ENCODE measurements at regions not wholly inside any gene's neighbourhood (a gene's known extent, or its start where the extent isn't known, plus 50 kb on each side); places are given as distances from the start of the nearest gene placed in this dataset.

DNA sequence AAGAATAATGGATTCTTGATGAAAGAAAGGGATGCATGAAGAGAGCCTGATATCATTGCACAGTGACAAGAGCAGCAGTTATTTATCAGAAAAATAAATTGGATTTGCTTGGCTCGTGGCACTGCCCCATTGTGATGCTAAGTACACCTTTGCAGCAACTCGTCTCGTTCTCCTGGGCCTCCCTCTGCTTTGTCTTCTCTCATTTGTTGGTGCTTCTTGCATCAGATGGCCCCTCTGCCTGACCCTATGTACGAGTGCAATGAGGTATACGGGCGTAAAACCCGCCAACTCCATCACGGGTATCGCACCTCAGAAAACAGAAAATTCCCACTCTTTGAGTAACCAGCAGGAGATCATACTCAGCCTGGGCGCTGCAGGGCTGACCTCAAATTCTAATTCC is 107.2 kb upstream of the C10orf90 start:
- TF ChIP-seq, protein P1, sequence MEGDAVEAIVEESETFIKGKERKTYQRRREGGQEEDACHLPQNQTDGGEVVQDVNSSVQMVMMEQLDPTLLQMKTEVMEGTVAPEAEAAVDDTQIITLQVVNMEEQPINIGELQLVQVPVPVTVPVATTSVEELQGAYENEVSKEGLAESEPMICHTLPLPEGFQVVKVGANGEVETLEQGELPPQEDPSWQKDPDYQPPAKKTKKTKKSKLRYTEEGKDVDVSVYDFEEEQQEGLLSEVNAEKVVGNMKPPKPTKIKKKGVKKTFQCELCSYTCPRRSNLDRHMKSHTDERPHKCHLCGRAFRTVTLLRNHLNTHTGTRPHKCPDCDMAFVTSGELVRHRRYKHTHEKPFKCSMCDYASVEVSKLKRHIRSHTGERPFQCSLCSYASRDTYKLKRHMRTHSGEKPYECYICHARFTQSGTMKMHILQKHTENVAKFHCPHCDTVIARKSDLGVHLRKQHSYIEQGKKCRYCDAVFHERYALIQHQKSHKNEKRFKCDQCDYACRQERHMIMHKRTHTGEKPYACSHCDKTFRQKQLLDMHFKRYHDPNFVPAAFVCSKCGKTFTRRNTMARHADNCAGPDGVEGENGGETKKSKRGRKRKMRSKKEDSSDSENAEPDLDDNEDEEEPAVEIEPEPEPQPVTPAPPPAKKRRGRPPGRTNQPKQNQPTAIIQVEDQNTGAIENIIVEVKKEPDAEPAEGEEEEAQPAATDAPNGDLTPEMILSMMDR (IDR thresholded peaks at IDR 0.05): no peak
- TF ChIP-seq EZH2phosphoT487 (IDR thresholded peaks at IDR 0.05) (no peak), EZH2 (IDR thresholded peaks at IDR 0.05) (no peak)

Data from neural progenitor cell (in vitro differentiated cells).